ENCODE measurements at regions not wholly inside any gene's neighbourhood (a gene's known extent, or its start where the extent isn't known, plus 50 kb on each side); places are given as distances from the start of the nearest gene placed in this dataset.

GRCh38 chr7:69199041-69199440 is 399.2 kb upstream of the AUTS2 start:
- no peak overlapping the region for H3K4me3 ChIP-seq (ENCODE audit: low read depth, low read length)
- TF ChIP-seq, protein P1, sequence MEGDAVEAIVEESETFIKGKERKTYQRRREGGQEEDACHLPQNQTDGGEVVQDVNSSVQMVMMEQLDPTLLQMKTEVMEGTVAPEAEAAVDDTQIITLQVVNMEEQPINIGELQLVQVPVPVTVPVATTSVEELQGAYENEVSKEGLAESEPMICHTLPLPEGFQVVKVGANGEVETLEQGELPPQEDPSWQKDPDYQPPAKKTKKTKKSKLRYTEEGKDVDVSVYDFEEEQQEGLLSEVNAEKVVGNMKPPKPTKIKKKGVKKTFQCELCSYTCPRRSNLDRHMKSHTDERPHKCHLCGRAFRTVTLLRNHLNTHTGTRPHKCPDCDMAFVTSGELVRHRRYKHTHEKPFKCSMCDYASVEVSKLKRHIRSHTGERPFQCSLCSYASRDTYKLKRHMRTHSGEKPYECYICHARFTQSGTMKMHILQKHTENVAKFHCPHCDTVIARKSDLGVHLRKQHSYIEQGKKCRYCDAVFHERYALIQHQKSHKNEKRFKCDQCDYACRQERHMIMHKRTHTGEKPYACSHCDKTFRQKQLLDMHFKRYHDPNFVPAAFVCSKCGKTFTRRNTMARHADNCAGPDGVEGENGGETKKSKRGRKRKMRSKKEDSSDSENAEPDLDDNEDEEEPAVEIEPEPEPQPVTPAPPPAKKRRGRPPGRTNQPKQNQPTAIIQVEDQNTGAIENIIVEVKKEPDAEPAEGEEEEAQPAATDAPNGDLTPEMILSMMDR (IDR thresholded peaks at IDR 0.05; ENCODE audit: low read depth, low read length): no peak

DNA sequence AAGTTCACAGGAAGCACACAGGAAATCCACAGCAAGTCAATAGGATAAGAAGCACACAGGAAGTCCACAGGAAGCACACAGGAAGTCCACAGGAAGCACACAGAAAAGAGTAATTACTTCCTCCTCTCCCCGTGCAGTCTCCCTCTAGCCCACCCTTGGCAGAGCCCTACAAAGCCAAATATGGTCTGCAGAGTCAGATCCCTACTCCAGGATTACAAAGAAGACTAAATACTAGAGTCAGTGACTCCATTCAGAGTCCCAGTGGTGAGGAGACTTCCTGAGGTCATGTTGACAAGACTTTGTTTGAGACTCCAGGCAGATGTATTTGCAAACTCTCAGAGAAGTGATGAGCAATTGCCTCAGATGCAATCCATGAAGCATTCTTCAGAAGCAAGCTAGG is 398.6 kb upstream of the AUTS2 start:
- H3K4me3 ChIP-seq (ENCODE audit: low read depth, low read length): no peak overlapping the region
- TF ChIP-seq, protein P1 (IDR thresholded peaks at IDR 0.05; ENCODE audit: low read depth, low read length): no peak

GRCh38 chr7:69203871-69204270 is 394.4 kb upstream of the AUTS2 start:
- no peak overlapping the region for H3K4me3 ChIP-seq (ENCODE audit: low read depth, low read length)
- TF ChIP-seq, protein P1 (IDR thresholded peaks at IDR 0.05; ENCODE audit: low read depth, low read length): no peak

DNA sequence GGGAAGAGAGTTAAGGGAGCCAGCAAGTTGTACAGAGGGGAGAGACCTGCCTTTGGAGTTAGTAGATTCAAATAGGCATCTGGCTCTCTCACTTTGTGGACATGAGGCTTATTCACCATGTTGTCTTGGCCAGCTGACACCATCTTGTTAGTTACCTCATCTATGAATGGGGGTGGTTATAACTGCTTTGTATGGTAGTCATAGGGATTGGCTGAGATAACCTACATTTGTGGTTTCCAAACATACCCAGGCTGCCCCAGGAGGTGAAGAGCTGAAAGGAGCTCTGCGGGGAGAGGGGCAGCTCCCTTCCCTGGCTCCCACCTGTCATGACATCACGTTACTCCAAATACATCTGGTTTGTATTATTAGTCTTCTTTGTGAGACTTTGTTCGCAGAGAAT is 393.3 kb upstream of the AUTS2 start:
- TF ChIP-seq, protein P1 (IDR thresholded peaks at IDR 0.05; ENCODE audit: low read depth, low read length): no peak
- no peak overlapping the region for H3K4me3 ChIP-seq (ENCODE audit: low read depth, low read length)

DNA sequence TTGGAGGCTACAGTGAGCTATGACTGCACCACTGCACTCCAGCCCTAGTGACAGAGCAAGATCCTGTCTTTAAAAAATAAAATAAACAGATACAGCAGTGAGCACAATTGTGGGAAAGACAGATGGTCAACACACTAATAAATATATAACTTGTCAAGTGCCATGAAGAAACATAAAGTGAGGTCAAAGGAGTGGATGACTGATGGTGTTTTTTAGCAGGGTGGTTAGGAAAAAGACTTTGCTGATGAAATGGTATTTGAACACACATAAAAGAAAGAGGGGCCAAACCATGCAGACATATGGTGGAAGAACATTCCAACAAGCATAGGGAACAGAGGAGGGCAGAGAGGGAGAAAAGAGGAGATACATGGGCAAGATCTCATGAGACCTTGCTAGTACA is 392.7 kb upstream of the AUTS2 start:
- H3K4me3 ChIP-seq (ENCODE audit: low read depth, low read length): no peak overlapping the region
- TF ChIP-seq, protein P1 (IDR thresholded peaks at IDR 0.05; ENCODE audit: low read depth, low read length): no peak

DNA sequence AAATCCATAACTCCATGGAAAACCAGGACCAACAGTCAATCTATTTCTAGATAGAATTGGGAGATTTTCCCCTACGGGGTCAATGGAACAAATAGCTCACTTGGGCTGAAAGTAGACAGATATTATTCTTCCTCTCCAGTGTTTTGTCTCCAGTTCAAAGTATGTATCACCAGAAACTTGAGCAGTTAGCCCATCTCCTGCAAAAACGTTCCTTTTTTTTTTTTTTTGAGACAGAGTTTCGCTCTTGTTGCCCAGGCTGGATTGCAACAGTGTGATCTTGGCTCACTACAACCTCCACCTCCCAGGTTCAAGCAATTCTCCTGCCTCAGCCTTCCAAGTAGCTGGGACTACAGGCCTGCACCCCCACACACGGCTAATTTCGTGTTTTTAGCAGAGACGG is 390.0 kb upstream of the AUTS2 start:
- TF ChIP-seq, protein P1 (IDR thresholded peaks at IDR 0.05; ENCODE audit: low read depth, low read length): no peak
- no peak overlapping the region for H3K4me3 ChIP-seq (ENCODE audit: low read depth, low read length)

DNA sequence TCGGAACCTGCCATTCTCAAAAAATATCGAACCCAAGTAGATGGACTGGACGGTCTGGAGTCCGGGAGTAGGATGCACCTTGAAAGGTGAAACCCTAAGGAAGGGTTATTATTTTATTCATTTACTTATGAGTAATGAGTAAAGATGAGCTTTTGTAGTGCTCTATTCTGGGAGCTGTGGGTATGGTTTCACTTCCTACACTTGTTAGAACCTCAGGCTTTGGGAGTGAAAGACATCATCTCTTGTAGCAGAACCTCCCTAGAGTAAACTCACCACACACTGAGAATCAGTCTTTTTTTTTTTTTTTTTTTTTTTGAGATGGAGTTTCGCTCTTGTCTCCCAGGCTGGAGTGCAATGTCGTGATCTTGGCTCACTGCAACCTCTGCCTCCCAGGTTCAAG is 389.4 kb upstream of the AUTS2 start:
- TF ChIP-seq, protein P1 (IDR thresholded peaks at IDR 0.05; ENCODE audit: low read depth, low read length): no peak
- no peak overlapping the region for H3K4me3 ChIP-seq (ENCODE audit: low read depth, low read length)
